Ovary (tissue), 7 donors: ENCODE measurements at regions not wholly inside any gene's neighbourhood (a gene's known extent, or its start where the extent isn't known, plus 50 kb on each side); places are given as distances from the start of the nearest gene placed in this dataset.

Experiments
- DNase-seq, 5 donors: peaks; one replicate each; pipeline ENCODE4 v3.0.0-alpha.2; 2019 to 2020
- H3K27ac ChIP-seq, 2 donors: fragments of 200-600 bp; one replicate each; pipeline versions ENCODE4 v1.5.1 to v1.8.0; 2019 to 2022
- H3K27me3 ChIP-seq: fragments of 200-600 bp; one replicate; pipeline ENCODE4 v1.8.0; 2022
- H3K36me3 ChIP-seq: fragments of 200-600 bp; sonication (generic); one replicate; pipeline ENCODE4 v1.5.1; 2019
- H3K4me1 ChIP-seq: one replicate; pipeline ENCODE4 v1.8.1; 2013; ENCODE audit warnings: mild to moderate bottlenecking, moderate library complexity; ENCODE audit not compliant: insufficient read depth
- H3K4me3 ChIP-seq: fragments of 200-600 bp; sonication (generic); one replicate; pipeline ENCODE4 v1.5.1; 2017
- H3K9me3 ChIP-seq, 2 donors: fragments of 200-600 bp in 1 of 2; sonication (generic) in 1 of 2; one replicate each; pipeline versions ENCODE4 v1.5.1 to v1.8.1; 2013 to 2019; ENCODE audit warnings: mild to moderate bottlenecking in 1 of 2, moderate library complexity in 1 of 2
- EP300 ChIP-seq: sonication (generic); formaldehyde crosslinking; IDR thresholded peaks from one replicate; pipeline ENCODE4 v1.6.1; 2017; ENCODE audit warnings: antibody characterized with exemption
- POLR2A ChIP-seq: fragments of 450-650 bp; IDR thresholded peaks from one replicate; pipeline ENCODE4 v1.6.1; 2017; ENCODE audit warnings: antibody characterized with exemption, mild to moderate bottlenecking, moderate library complexity
- WGBS, 3 donors: extraction: QIAGEN DNeasy Blood & Tissue Kit in 1 of 3; methylation state at CpG; one replicate each; pipeline versions ENCODE4 v1.1.5 to v1.1.7; 2013 to 2017; 5-methylcytosine and 5-hydroxymethylcytosine counted together
- intact Hi-C, 4 donors: fragments of 100-400 bp; cut with DNase I; formaldehyde crosslinking; loops; one replicate each; pipeline versions ENCODE4 v1.11.0 to v1.15.1; 2022 to 2023
- TF ChIP-seq, protein P1 (sequence below), 3 donors: fragments of 450-650 bp in 2 of 3; fragments of 200-600 bp in 1 of 3; IDR thresholded peaks; one replicate each; pipeline versions ENCODE4 v1.5.1 to v1.8.0; 2016 to 2022; ENCODE audit warnings: antibody characterized with exemption in 3 of 3, mild to moderate bottlenecking in 1 of 3
- donor health status: DM: no; HTN: no; CAD: no; lungs with moderate emphysema.
- donor health status: DM: no; HTN: no; CAD: no.
- donor health status: Bipolar disorder and iron deficiency.
- donor health status: DM: no; HTN: no; CAD: no.
- donor health status: DM: yes; HTN: yes; CAD: no.

GRCh38 chr20:7090811-7091210, 323.3 kb downstream of the BMP2 start:
- intact Hi-C loops, result no loop called here
- no peaks in the 10 kb centered on the region for H3K27me3 ChIP-seq
- no peak for DNase-seq
- TF ChIP-seq EP300 (no peak), POLR2A (no peak)
- TF ChIP-seq, protein P1, sequence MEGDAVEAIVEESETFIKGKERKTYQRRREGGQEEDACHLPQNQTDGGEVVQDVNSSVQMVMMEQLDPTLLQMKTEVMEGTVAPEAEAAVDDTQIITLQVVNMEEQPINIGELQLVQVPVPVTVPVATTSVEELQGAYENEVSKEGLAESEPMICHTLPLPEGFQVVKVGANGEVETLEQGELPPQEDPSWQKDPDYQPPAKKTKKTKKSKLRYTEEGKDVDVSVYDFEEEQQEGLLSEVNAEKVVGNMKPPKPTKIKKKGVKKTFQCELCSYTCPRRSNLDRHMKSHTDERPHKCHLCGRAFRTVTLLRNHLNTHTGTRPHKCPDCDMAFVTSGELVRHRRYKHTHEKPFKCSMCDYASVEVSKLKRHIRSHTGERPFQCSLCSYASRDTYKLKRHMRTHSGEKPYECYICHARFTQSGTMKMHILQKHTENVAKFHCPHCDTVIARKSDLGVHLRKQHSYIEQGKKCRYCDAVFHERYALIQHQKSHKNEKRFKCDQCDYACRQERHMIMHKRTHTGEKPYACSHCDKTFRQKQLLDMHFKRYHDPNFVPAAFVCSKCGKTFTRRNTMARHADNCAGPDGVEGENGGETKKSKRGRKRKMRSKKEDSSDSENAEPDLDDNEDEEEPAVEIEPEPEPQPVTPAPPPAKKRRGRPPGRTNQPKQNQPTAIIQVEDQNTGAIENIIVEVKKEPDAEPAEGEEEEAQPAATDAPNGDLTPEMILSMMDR (IDR thresholded peaks at IDR 0.05), result no peak
- H3K4me1 ChIP-seq, result no peaks in the 10 kb centered on the region
- H3K9me3 ChIP-seq, result no peaks in the 10 kb centered on the region
- H3K4me3 ChIP-seq, result no peak overlapping the region
- H3K27ac ChIP-seq, result no peak overlapping the region
- no peaks in the 10 kb centered on the region for H3K36me3 ChIP-seq
- 68 to 79% (median 77%) methylated on average over 4 of the region's 4 CpGs for WGBS, 3 donors

GRCh38 chr20:7091655-7092054, 324.2 kb downstream of the BMP2 start:
- TF ChIP-seq EP300 (no peak), POLR2A (no peak)
- TF ChIP-seq, protein P1 (IDR thresholded peaks at IDR 0.05), result no peak
- Histone ChIP-seq H3K36me3 (no peaks in the 10 kb centered on the region), H3K27me3 (no peaks in the 10 kb centered on the region), H3K9me3 (no peaks in the 10 kb centered on the region), H3K4me1 (no peaks in the 10 kb centered on the region), H3K4me3 (no peak overlapping the region), H3K27ac (no peak overlapping the region)
- no peak for DNase-seq
- 72 to 85% (median 74%) methylated on average over 4 of the region's 4 CpGs for WGBS, 3 donors
- intact Hi-C loops, result no loop called here

GRCh38 chr20:7094438-7094997, 327.0 kb downstream of the BMP2 start:
- 21 to 22% (median 22%) methylated on average over 7 of the region's 7 CpGs for WGBS, 3 donors
- H3K4me3 ChIP-seq, result no peak overlapping the region
- no peak for DNase-seq
- H3K4me1 ChIP-seq, result no peaks in the 10 kb centered on the region
- no peaks in the 10 kb centered on the region for H3K27me3 ChIP-seq
- H3K27ac ChIP-seq, result no peak overlapping the region
- intact Hi-C loops, result no loop called here
- H3K36me3 ChIP-seq, result no peaks in the 10 kb centered on the region
- H3K9me3 ChIP-seq, result no peaks in the 10 kb centered on the region
- TF ChIP-seq POLR2A (no peak), EP300 (no peak)
- TF ChIP-seq, protein P1 (IDR thresholded peaks at IDR 0.05), result no peak

DNA sequence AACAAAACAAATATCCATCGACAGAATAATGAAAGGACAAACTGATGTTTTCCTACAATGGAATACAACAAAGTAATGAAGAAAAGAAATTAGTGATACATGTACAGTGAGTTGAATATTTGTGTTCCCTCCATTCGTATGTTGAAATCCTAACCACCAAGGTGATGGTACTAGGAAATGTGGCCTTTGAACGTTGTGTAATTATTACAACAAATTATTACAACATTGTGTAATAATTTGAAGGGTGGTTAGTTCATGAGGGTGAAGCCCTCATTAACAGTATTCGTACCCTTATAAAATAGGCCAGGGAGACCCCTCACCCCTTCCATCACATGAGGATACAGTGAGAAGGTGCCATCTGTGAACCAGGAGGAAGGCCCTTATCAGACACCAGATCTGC, 339.4 kb downstream of the BMP2 start:
- WGBS, 3 donors, result 88 to 91% (median 88%) methylated on average over 4 of the region's 4 CpGs
- no peaks in the 10 kb centered on the region for H3K36me3 ChIP-seq
- intact Hi-C loops, result no loop called here
- DNase-seq, result no peak
- H3K27ac ChIP-seq, result no peak overlapping the region
- no peak overlapping the region for H3K4me3 ChIP-seq
- H3K4me1 ChIP-seq, result no peaks in the 10 kb centered on the region
- no peaks in the 10 kb centered on the region for H3K27me3 ChIP-seq
- TF ChIP-seq, protein P1 (IDR thresholded peaks at IDR 0.05), result no peak
- no peak for TF ChIP-seq POLR2A
- TF ChIP-seq EP300, result no peak
- no peaks in the 10 kb centered on the region for H3K9me3 ChIP-seq

DNA sequence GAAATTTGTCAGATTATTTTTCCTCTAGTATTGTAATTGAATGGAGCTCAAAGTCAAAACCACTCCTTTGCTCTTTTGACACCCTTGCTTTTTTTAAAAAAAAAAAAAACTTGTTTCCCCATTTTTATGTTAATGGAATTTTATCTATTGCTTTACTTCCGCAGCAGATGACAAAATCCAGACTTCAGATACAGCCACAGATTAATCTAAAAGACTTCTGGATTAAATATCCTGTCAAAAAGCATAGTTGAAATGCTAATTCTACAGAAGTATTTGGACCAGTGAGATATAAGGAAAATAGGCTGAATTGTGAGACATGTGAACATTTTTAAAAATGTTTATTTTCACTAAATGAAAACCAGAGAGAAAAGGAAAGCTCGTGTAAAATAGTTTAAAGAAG, 341.4 kb downstream of the BMP2 start:
- no peaks in the 10 kb centered on the region for H3K9me3 ChIP-seq
- no peak overlapping the region for H3K27ac ChIP-seq
- intact Hi-C loops, result no loop called here
- H3K36me3 ChIP-seq, result no peaks in the 10 kb centered on the region
- WGBS, 3 donors, result 35 to 55% (median 37%) methylated on average over 2 of the region's 2 CpGs
- H3K4me3 ChIP-seq, result no peak overlapping the region
- H3K27me3 ChIP-seq, result no peaks in the 10 kb centered on the region
- no peak for DNase-seq
- TF ChIP-seq POLR2A (no peak), EP300 (no peak)
- TF ChIP-seq, protein P1 (IDR thresholded peaks at IDR 0.05), result no peak
- H3K4me1 ChIP-seq, result no peaks in the 10 kb centered on the region
